G401.6 (cell line): ENCODE measurements at regions not wholly inside any gene's neighbourhood (a gene's known extent, or its start where the extent isn't known, plus 50 kb on each side); places are given as distances from the start of the nearest gene placed in this dataset.
"Not testable (repeated sequence)": the region's sequence is repeated elsewhere in the genome, so short reads cannot be mapped to it uniquely, and the experiment has no call there.

Source experiments
- FAIRE-seq: peaks from 2 replicates; lab custom pipeline; 2012; peaks lifted over from hg19 to GRCh38; lab: Jason Lieb, UNC

- no peak for FAIRE-seq
Measured at GRCh38 chr7:81833401-81833800, 63.6 kb upstream of the HGF start.

DNA sequence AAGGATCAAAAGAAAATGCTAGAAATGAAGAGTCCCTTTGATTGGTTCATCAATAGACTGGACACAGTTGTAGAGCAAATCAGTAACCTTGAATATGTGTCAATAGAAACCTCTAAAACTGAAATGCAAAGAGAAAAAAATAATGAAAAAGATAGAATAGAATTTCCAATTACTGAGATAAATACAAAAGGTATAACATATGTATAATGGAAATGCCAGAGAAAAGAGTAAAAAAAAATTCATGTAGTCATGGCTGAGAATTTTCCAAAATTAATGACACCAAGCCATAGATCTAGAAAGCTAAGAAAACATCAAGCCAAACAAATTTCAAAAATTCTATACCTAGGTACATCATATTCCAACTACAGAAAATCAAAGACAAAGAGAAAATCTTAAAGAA is 62.0 kb upstream of the HGF start:
- no peak for FAIRE-seq

DNA sequence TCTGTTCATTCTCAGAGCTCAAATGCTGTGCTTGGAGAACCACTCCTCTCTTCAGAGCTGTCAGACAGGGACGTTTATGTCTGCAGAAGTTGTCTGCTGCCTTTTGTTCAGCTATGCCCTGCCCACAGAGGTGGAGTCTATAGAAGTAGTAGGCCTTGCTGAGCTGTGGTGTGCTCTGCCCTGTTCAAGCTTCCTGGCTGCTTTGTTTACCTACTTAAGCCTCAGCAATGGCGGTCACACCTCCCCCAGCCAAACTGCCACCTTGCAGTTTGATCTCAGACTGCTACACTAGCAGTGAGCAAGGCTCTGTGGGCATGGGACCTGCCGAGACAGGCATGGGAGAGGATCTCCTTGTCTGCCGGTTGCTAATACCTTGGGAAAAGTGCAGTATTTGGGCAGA is 59.7 kb upstream of the HGF start:
- FAIRE-seq = not testable (repeated sequence)

GRCh38 chr7:81822811-81823210 is 53.0 kb upstream of the HGF start:
- no peak for FAIRE-seq

- no peak for FAIRE-seq
Measured at GRCh38 chr7:81819861-81820260, 50.0 kb upstream of the HGF start.
